GM12892 (cell line): ENCODE measurements at regions not wholly inside any gene's neighbourhood (a gene's known extent, or its start where the extent isn't known, plus 50 kb on each side); places are given as distances from the start of the nearest gene placed in this dataset.
"Not testable (repeated sequence)": the region's sequence is repeated elsewhere in the genome, so short reads cannot be mapped to it uniquely, and the experiment has no call there.

Source experiments
- POLR2AphosphoS5 ChIP-seq: IDR thresholded peaks from 2 replicates; pipeline ENCODE4 v1.6.1; 2011; ENCODE audit warnings: low read depth, low read length, control low read depth
- TAF1 ChIP-seq: IDR thresholded peaks from 2 replicates; pipeline ENCODE4 v1.6.1; 2011; ENCODE audit warnings: low read depth, mild to moderate bottlenecking, control low read depth, low read length, borderline replicate concordance

GRCh38 chr7:121526210-121526609 lies 130.1 kb upstream of the FAM3C start:
- TF ChIP-seq TAF1, POLR2AphosphoS5: not testable (repeated sequence)
